ENCODE measurements at regions not wholly inside any gene's neighbourhood (a gene's known extent, or its start where the extent isn't known, plus 50 kb on each side); places are given as distances from the start of the nearest gene placed in this dataset.
A peak's percentile ranks its signal among the peaks of the same experiment; 100 is the strongest.
"Not testable (repeated sequence)": the region's sequence is repeated elsewhere in the genome, so short reads cannot be mapped to it uniquely, and the experiment has no call there.

GRCh38 chr11:110347660-110348059, 51.2 kb upstream of the RDX start:
- ATAC-seq (no peak), DNase-seq (no peak)
- H3K27me3 ChIP-seq = no peaks in the 10 kb centered on the region
- H3K27ac ChIP-seq = no peak overlapping the region
- peaks cover 13% of the 10 kb centered on the region for H3K4me1 ChIP-seq
- no peak overlapping the region for H3K4me3 ChIP-seq
- no peak for TF ChIP-seq POLR2A (IDR thresholded peaks at IDR 0.05)
- no peak for TF ChIP-seq CTCF (IDR thresholded peaks at IDR 0.05)
- WGBS, 2 donors = 97 to 99% methylated on average over 4 of the region's 4 CpGs
- H3K9me3 ChIP-seq = no peaks in the 10 kb centered on the region
- H3K36me3 ChIP-seq (replicated peaks in 1 of 2; ENCODE audit: insufficient read depth in 1 of 2, low read depth in 2 of 2) = no peaks in the 10 kb centered on the region
- intact Hi-C loops (cut with DNase I) = no loop called here

GRCh38 chr11:110349138-110349996, 53.0 kb upstream of the RDX start:
- DNase-seq = no peak
- Histone ChIP-seq H3K27ac (peak overlapping the region in 1 of 4 donors; percentile 24), H3K4me3 (no peak overlapping the region), H3K27me3 (no peaks in the 10 kb centered on the region), H3K9me3 (no peaks in the 10 kb centered on the region), H3K4me1 (peaks cover 13% of the 10 kb centered on the region), H3K36me3 (replicated peaks in 1 of 2; ENCODE audit: insufficient read depth in 1 of 2, low read depth in 2 of 2) (no peaks in the 10 kb centered on the region)
- no peak for ATAC-seq
- TF ChIP-seq CTCF (IDR thresholded peaks at IDR 0.05) (no peak), POLR2A (IDR thresholded peaks at IDR 0.05) (no peak)
- intact Hi-C loops (cut with DNase I) = no loop called here
- WGBS, 2 donors = 75 to 80% methylated on average over 7 of the region's 7 CpGs

GRCh38 chr11:110349997-110350383, 53.6 kb upstream of the RDX start:
- intact Hi-C loops (cut with DNase I); H3K27me3 ChIP-seq; H3K4me3 ChIP-seq; H3K36me3 ChIP-seq (replicated peaks in 1 of 2; ENCODE audit: insufficient read depth in 1 of 2, low read depth in 2 of 2); H3K9me3 ChIP-seq; H3K27ac ChIP-seq; ATAC-seq; DNase-seq: not testable (repeated sequence)
- H3K4me1 ChIP-seq = peaks cover 17% of the 10 kb centered on the region
- 91 to 98% methylated on average over 5 of the region's 5 CpGs for WGBS, 2 donors

GRCh38 chr11:110355011-110355744, 58.8 kb upstream of the RDX start:
- no peaks in the 10 kb centered on the region for H3K9me3 ChIP-seq
- WGBS, 2 donors = 36 to 39% methylated on average over 7 of the region's 7 CpGs
- ATAC-seq (no peak), DNase-seq (peak in 1 of 4 donors; percentile 15)
- peaks cover 13% of the 10 kb centered on the region for H3K4me1 ChIP-seq
- H3K27ac ChIP-seq = no peak overlapping the region
- no peaks in the 10 kb centered on the region for H3K27me3 ChIP-seq
- no peak overlapping the region for H3K4me3 ChIP-seq
- TF ChIP-seq CTCF (IDR thresholded peaks at IDR 0.05) (no peak), POLR2A (IDR thresholded peaks at IDR 0.05) (no peak)
- intact Hi-C loops (cut with DNase I) = no loop called here
- no peaks in the 10 kb centered on the region for H3K36me3 ChIP-seq (replicated peaks in 1 of 2; ENCODE audit: insufficient read depth in 1 of 2, low read depth in 2 of 2)
